ENCODE measurements at regions not wholly inside any gene's neighbourhood (a gene's known extent, or its start where the extent isn't known, plus 50 kb on each side); places are given as distances from the start of the nearest gene placed in this dataset.

GRCh38 chrX:76915836-76916235, 488.3 kb downstream of the MAGEE1 start:
- no peak overlapping the region for H3K4me3 ChIP-seq (replicated peaks in 1 of 2; ENCODE audit: low read depth in 1 of 2, low read length in 2 of 2)
- CTCF ChIA-PET: no interaction called here
- no peaks in the 10 kb centered on the region for H3K4me1 ChIP-seq (ENCODE audit: control insufficient read depth in 1 of 2, insufficient read depth in 2 of 2, low read length in 2 of 2)
- ATAC-seq: no peak
- DNase-seq (ENCODE audit: low read depth, low spot score): no peak
- H3K36me3 ChIP-seq (ENCODE audit: control insufficient read depth in 1 of 2, insufficient read depth in 2 of 2, low read length in 2 of 2): no peaks in the 10 kb centered on the region
- intact Hi-C loops (cut with micrococcal nuclease): no loop called here
- H3K9ac ChIP-seq (ENCODE audit: low read length): no peak overlapping the region
- H3K9me2 ChIP-seq (ENCODE audit: insufficient read depth): no peaks in the 10 kb centered on the region
- TF ChIP-seq POLR2A (IDR thresholded peaks at IDR 0.05; ENCODE audit: borderline replicate concordance, extremely low read depth, insufficient read depth, insufficient read length) (no peak), RAD21 (IDR thresholded peaks at IDR 0.05; ENCODE audit: low read depth) (no peak), CTCF (IDR thresholded peaks at IDR 0.05 in 2 of 3, conservative IDR thresholded peaks at IDR 0.05 in 1 of 3; ENCODE audit: borderline replicate concordance in 1 of 3, insufficient read depth in 1 of 3, low read depth in 2 of 3, low read length in 2 of 3) (no peak), SRF (IDR thresholded peaks at IDR 0.05; ENCODE audit: low read depth) (no peak), EGR1 (IDR thresholded peaks at IDR 0.05; ENCODE audit: low read depth) (no peak), CEBPB (IDR thresholded peaks at IDR 0.05; ENCODE audit: low read depth) (no peak), ZFX (IDR thresholded peaks at IDR 0.05) (no peak), TCF7L2 (IDR thresholded peaks at IDR 0.05; ENCODE audit: borderline replicate concordance, extremely low read depth, insufficient read depth, insufficient read length) (no peak), POLR2AphosphoS5 (IDR thresholded peaks at IDR 0.05; ENCODE audit: low read depth, low read length) (no peak)
- TF ChIP-seq, protein P1, sequence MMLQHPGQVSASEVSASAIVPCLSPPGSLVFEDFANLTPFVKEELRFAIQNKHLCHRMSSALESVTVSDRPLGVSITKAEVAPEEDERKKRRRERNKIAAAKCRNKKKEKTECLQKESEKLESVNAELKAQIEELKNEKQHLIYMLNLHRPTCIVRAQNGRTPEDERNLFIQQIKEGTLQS (IDR thresholded peaks at IDR 0.05): no peak
- H3K9me3 ChIP-seq (ENCODE audit: control insufficient read depth in 1 of 2, insufficient read depth in 1 of 2, low read depth in 1 of 2, low read length in 2 of 2): no peaks in the 10 kb centered on the region
- no peak overlapping the region for H3K27ac ChIP-seq (ENCODE audit: low read depth, low read length)
- RAD21 ChIA-PET (ENCODE audit: low non-redundant PET in 1 of 2, low total read pairs in 2 of 2, uncharacterized antibody in 2 of 2, unreplicated experiment in 2 of 2): no interaction called here
- no peaks in the 10 kb centered on the region for H3K27me3 ChIP-seq (ENCODE audit: insufficient read depth, low read length)
- no peaks in the 10 kb centered on the region for H3K79me2 ChIP-seq (ENCODE audit: insufficient read depth, low read length)
- H4K20me1 ChIP-seq (ENCODE audit: insufficient read depth): no peaks in the 10 kb centered on the region
- H2AFZ ChIP-seq (ENCODE audit: low read depth, low read length, poor library complexity, severe bottlenecking): no peak overlapping the region
- POLR2A ChIA-PET: no interaction called here
- H3K4me2 ChIP-seq (ENCODE audit: low read length): no peak overlapping the region
- BruUV-seq (replicated peaks): no TSS peak

- no peak for ATAC-seq
- RAD21 ChIA-PET (ENCODE audit: low non-redundant PET in 1 of 2, low total read pairs in 2 of 2, uncharacterized antibody in 2 of 2, unreplicated experiment in 2 of 2): no interaction called here
- TF ChIP-seq CTCF (IDR thresholded peaks at IDR 0.05 in 2 of 3, conservative IDR thresholded peaks at IDR 0.05 in 1 of 3; ENCODE audit: borderline replicate concordance in 1 of 3, insufficient read depth in 1 of 3, low read depth in 2 of 3, low read length in 2 of 3): no peak
- TF ChIP-seq FOSL1 (IDR thresholded peaks at IDR 0.05; ENCODE audit: low read depth): no peak
- TF ChIP-seq EZH2 (IDR thresholded peaks at IDR 0.05): no peak
- TF ChIP-seq ZFX (IDR thresholded peaks at IDR 0.05): no peak
- no peak for TF ChIP-seq POLR2AphosphoS5 (IDR thresholded peaks at IDR 0.05; ENCODE audit: low read depth, low read length)
- no peak for TF ChIP-seq SRF (IDR thresholded peaks at IDR 0.05; ENCODE audit: low read depth)
- TF ChIP-seq, protein P1 (IDR thresholded peaks at IDR 0.05): no peak
- no peak for TF ChIP-seq ELF1 (IDR thresholded peaks at IDR 0.05; ENCODE audit: borderline replicate concordance, low read depth)
- TF ChIP-seq MAX (IDR thresholded peaks at IDR 0.05): no peak
- TF ChIP-seq CEBPB (IDR thresholded peaks at IDR 0.05; ENCODE audit: low read depth): no peak
- no peak for TF ChIP-seq EGR1 (IDR thresholded peaks at IDR 0.05; ENCODE audit: low read depth)
- TF ChIP-seq CBX3 (IDR thresholded peaks at IDR 0.05; ENCODE audit: low read depth): no peak
- no peak for TF ChIP-seq YY1 (IDR thresholded peaks at IDR 0.05; ENCODE audit: extremely low read depth, insufficient replicate concordance, low read depth, low read length)
- TF ChIP-seq JUND (IDR thresholded peaks at IDR 0.05): no peak
Measured at GRCh38 chrX:76918033-76918432, 490.5 kb downstream of the MAGEE1 start.

More at GRCh38 chrX:76918033-76918432, 490.5 kb downstream of the MAGEE1 start:
- Histone ChIP-seq H3K4me3 (replicated peaks in 1 of 2; ENCODE audit: low read depth in 1 of 2, low read length in 2 of 2) (no peak overlapping the region), H3K4me2 (ENCODE audit: low read length) (no peak overlapping the region), H3K9ac (ENCODE audit: low read length) (no peak overlapping the region), H3K36me3 (ENCODE audit: control insufficient read depth in 1 of 2, insufficient read depth in 2 of 2, low read length in 2 of 2) (no peaks in the 10 kb centered on the region), H3K79me2 (ENCODE audit: insufficient read depth, low read length) (no peaks in the 10 kb centered on the region), H3K27me3 (ENCODE audit: insufficient read depth, low read length) (no peaks in the 10 kb centered on the region), H3K4me1 (ENCODE audit: control insufficient read depth in 1 of 2, insufficient read depth in 2 of 2, low read length in 2 of 2) (no peaks in the 10 kb centered on the region), H3K27ac (ENCODE audit: low read depth, low read length) (no peak overlapping the region), H4K20me1 (ENCODE audit: insufficient read depth) (no peaks in the 10 kb centered on the region), H3K9me2 (ENCODE audit: insufficient read depth) (no peaks in the 10 kb centered on the region), H2AFZ (ENCODE audit: low read depth, low read length, poor library complexity, severe bottlenecking) (no peak overlapping the region), H3K9me3 (ENCODE audit: control insufficient read depth in 1 of 2, insufficient read depth in 1 of 2, low read depth in 1 of 2, low read length in 2 of 2) (no peaks in the 10 kb centered on the region)
- POLR2A ChIA-PET: no interaction called here
- no TSS peak for BruUV-seq (replicated peaks)
- intact Hi-C loops (cut with micrococcal nuclease): no loop called here
- DNase-seq (ENCODE audit: low read depth, low spot score): no peak
- CTCF ChIA-PET: no interaction called here
